NCI-H524 treated with DMSO at 0.1 percent for 48 hours (cell line): ENCODE measurements at regions not wholly inside any gene's neighbourhood (a gene's known extent, or its start where the extent isn't known, plus 50 kb on each side); places are given as distances from the start of the nearest gene placed in this dataset.

Source experiments
- DNase-seq: peaks from one replicate; lab custom pipeline; 2025; lab: John Stamatoyannopoulos, UW

- DNase-seq, result peak; percentile 41
Measured at GRCh38 chr3:39000008-39000450, 51.7 kb downstream of the SCN11A start.

GRCh38 chr3:38998086-38998485 lies 53.7 kb downstream of the SCN11A start:
- no peak for DNase-seq

GRCh38 chr3:38996193-38996592 lies 55.6 kb downstream of the SCN11A start:
- DNase-seq, result no peak

- no peak for DNase-seq
Measured at GRCh38 chr3:38994251-38994650, 57.5 kb downstream of the SCN11A start.

- DNase-seq, result no peak
Measured at GRCh38 chr3:38992117-38992760, 59.5 kb downstream of the SCN11A start.

- DNase-seq, result no peak
Measured at GRCh38 chr3:38990621-38991020, 61.1 kb downstream of the SCN11A start.

GRCh38 chr3:38989917-38990510 lies 61.7 kb downstream of the SCN11A start:
- DNase-seq, result no peak

- no peak for DNase-seq
Measured at GRCh38 chr3:38988955-38989354, 62.8 kb downstream of the SCN11A start.

GRCh38 chr3:38987456-38987855 lies 64.3 kb downstream of the SCN11A start:
- no peak for DNase-seq

- DNase-seq, result no peak
Measured at GRCh38 chr3:38986901-38987300, 64.8 kb downstream of the SCN11A start.

- DNase-seq, result no peak
Measured at GRCh38 chr3:38985981-38986380, 65.8 kb downstream of the SCN11A start.

GRCh38 chr3:38985581-38985980 lies 66.2 kb downstream of the SCN11A start:
- no peak for DNase-seq

- DNase-seq, result no peak
Measured at GRCh38 chr3:38984731-38985130, 67.0 kb downstream of the SCN11A start.

- no peak for DNase-seq
Measured at GRCh38 chr3:38984110-38984509, 67.6 kb downstream of the SCN11A start.

GRCh38 chr3:38980938-38981337 lies 70.8 kb downstream of the SCN11A start:
- DNase-seq, result no peak

GRCh38 chr3:38978729-38979128 lies 73.0 kb downstream of the SCN11A start:
- DNase-seq, result no peak

GRCh38 chr3:38970851-38971638 lies 80.7 kb downstream of the SCN11A start:
- DNase-seq, result no peak

GRCh38 chr3:38969317-38970235 lies 82.2 kb downstream of the SCN11A start:
- DNase-seq, result no peak

GRCh38 chr3:38968891-38969290 lies 82.9 kb downstream of the SCN11A start:
- DNase-seq, result no peak

GRCh38 chr3:38968403-38968802 lies 83.3 kb downstream of the SCN11A start:
- DNase-seq, result no peak

- DNase-seq, result no peak
Measured at GRCh38 chr3:38967693-38967989, 84.1 kb downstream of the SCN11A start.
